T-cell (primary cell): ENCODE measurements at regions not wholly inside any gene's neighbourhood (a gene's known extent, or its start where the extent isn't known, plus 50 kb on each side); places are given as distances from the start of the nearest gene placed in this dataset.

Source experiments
- ATAC-seq, 4 experiments: fragments of 200-7000 bp in 3 of 4; fragments of 150-1000 bp in 1 of 4; cut with Tn5 transposase; replicated peaks in 1 of 4; 1 replicate in 3 of 4; 2 replicates in 1 of 4; pipeline ENCODE4 v1.10.0; 2021; ENCODE audit warnings: moderate library complexity in 3 of 4, mild to moderate bottlenecking in 2 of 4, moderate number of reproducible peaks in 1 of 4
- CTCF ChIA-PET, 2 donors: fragments of 300-600 bp; sonication (Branson Sonifier 250); formaldehyde crosslinking; loops; one replicate each; lab custom pipeline; 2022; ENCODE audit warnings: antibody characterized with exemption in 2 of 2; lab: Charles Lee
- POLR2A ChIA-PET, 2 donors: fragments of 300-600 bp; sonication (Branson Sonifier 250); formaldehyde crosslinking; loops; one replicate each; lab custom pipeline; 2022; ENCODE audit warnings: antibody characterized with exemption in 2 of 2; lab: Charles Lee
- DNase-seq, 35 experiments: peaks; one replicate each; pipeline versions ENCODE4 v3.0.0 to v3.0.0-alpha.2; 2013 to 2023
- H3K27ac ChIP-seq: one replicate; pipeline ENCODE4 v1.5.1; 2013; ENCODE audit warnings: low read length
- H3K27me3 ChIP-seq, 2 experiments: replicated peaks in 1 of 2; 1 replicate in 1 of 2; 2 replicates in 1 of 2; pipeline versions ENCODE4 v1.6.1 to v1.7.0; 2013; ENCODE audit warnings: low read length in 1 of 2, mixed read lengths in 1 of 2; ENCODE audit not compliant: control insufficient read depth in 2 of 2, insufficient read depth in 2 of 2; ENCODE audit errors: extremely low read depth in 1 of 2
- H3K36me3 ChIP-seq, 2 donors: 1 replicate in 1 of 2; 2 replicates in 1 of 2; pipeline versions ENCODE4 v1.6.1 to v1.7.0; 2013; ENCODE audit warnings: low read length in 1 of 2; ENCODE audit not compliant: control insufficient read depth in 2 of 2, insufficient read depth in 1 of 2; ENCODE audit errors: extremely low read depth in 1 of 2
- H3K4me1 ChIP-seq, 2 experiments: 1 replicate in 1 of 2; 2 replicates in 1 of 2; pipeline versions ENCODE4 v1.6.1 to v1.7.0; 2013; ENCODE audit warnings: low read length in 2 of 2, mixed read lengths in 1 of 2; ENCODE audit not compliant: insufficient read depth in 2 of 2, control insufficient read depth in 1 of 2; ENCODE audit errors: extremely low read depth in 1 of 2
- H3K4me3 ChIP-seq, 2 donors: 1 replicate in 1 of 2; 2 replicates in 1 of 2; pipeline versions ENCODE4 v1.5.1 to v1.7.0; 2013; ENCODE audit warnings: mild to moderate bottlenecking in 2 of 2, low read length in 1 of 2, moderate library complexity in 1 of 2; ENCODE audit not compliant: control insufficient read depth in 1 of 2; ENCODE audit errors: extremely low read depth in 1 of 2
- H3K9me3 ChIP-seq: 2 replicates; pipeline ENCODE4 v1.7.0; 2013
- H3K27ac Mint-ChIP-seq, 2 donors: one replicate each; pipeline ENCODE4 v1.8.0; 2020 to 2021; ENCODE audit warnings: mild to moderate bottlenecking in 2 of 2, mixed read lengths in 2 of 2
- H3K27me3 Mint-ChIP-seq, 2 donors: one replicate each; pipeline ENCODE4 v1.8.0; 2021 to 2022; ENCODE audit warnings: mixed read lengths in 2 of 2
- H3K36me3 Mint-ChIP-seq: one replicate; pipeline ENCODE4 v1.8.0; 2021; ENCODE audit warnings: mixed read lengths
- H3K4me1 Mint-ChIP-seq, 3 donors: one replicate each; pipeline ENCODE4 v1.8.0; 2020 to 2022; ENCODE audit warnings: mixed read lengths in 3 of 3, mild to moderate bottlenecking in 1 of 3
- H3K4me3 Mint-ChIP-seq, 3 donors: one replicate each; pipeline ENCODE4 v1.8.0; 2020 to 2022; ENCODE audit warnings: mild to moderate bottlenecking in 3 of 3, mixed read lengths in 3 of 3, moderate library complexity in 3 of 3
- H3K9me3 Mint-ChIP-seq, 3 donors: one replicate each; pipeline ENCODE4 v1.8.0; 2020 to 2022; ENCODE audit warnings: mixed read lengths in 3 of 3
- WGBS: methylation state at CpG from one replicate; pipeline ENCODE4 v1.1.5; 2013; ENCODE audit warnings: missing lambda C conversion rate; ENCODE audit not compliant: insufficient coverage; 5-methylcytosine and 5-hydroxymethylcytosine counted together

DNA sequence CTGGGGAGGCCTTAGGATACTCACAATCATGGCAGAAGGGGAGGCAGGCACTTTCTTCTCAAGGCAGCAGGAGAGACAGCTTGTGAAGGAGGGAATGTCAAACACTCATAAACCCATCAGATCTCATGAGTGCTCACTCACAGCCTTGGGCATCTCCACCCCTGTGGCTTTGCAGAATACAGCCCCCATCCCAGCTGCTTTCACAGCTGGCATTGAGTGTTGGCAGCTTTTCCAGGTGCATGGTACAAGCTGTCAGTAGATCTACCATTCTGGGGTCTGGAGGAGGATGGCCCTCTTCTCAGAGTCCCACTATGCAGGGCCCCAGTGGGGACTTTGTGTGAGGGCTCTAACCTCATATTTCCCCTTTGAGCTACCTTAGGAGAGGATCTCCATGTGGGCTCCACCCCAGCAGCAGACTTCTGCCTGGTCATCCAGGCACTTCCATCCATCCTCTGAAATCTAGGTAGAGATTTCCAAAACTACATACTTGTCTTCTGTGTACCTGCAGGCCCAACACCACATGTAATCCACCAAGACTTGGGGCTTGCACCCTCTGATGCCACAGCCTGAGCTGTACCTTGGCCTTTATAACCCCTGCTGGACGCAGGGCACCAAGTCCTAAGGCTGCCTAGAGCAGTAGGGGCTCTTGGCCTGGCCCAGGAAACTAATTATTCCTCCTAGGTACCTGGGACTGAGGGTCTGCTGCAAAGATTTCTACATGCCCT is 404.2 kb upstream of the EPHA6 start:
- ATAC-seq: no peak
- no peaks in the 10 kb centered on the region for H3K27me3 ChIP-seq
- POLR2A ChIA-PET: no interaction called here
- DNase-seq: no peak
- no peaks in the 10 kb centered on the region for H3K4me1 ChIP-seq
- CTCF ChIA-PET: no interaction called here
- no peak overlapping the region for H3K4me3 ChIP-seq
- Mint-ChIP-seq H3K27me3 (no peaks in the 10 kb centered on the region), H3K4me3 (no peak overlapping the region), H3K36me3 (no peaks in the 10 kb centered on the region), H3K9me3 (peaks cover 10 to 13% (median 12%) of the 10 kb centered on the region in 3 donors), H3K27ac (no peak overlapping the region), H3K4me1 (no peaks in the 10 kb centered on the region)
- H3K36me3 ChIP-seq: no peaks in the 10 kb centered on the region
- H3K27ac ChIP-seq: no peak overlapping the region
- WGBS: 29% methylated on average over 1 of the region's 1 CpG
- peaks cover 5% of the 10 kb centered on the region for H3K9me3 ChIP-seq

GRCh38 chr3:96416549-96417255 is 397.7 kb upstream of the EPHA6 start:
- 85% methylated on average over 4 of the region's 5 CpGs for WGBS
- Histone ChIP-seq H3K36me3 (no peaks in the 10 kb centered on the region), H3K27me3 (no peaks in the 10 kb centered on the region), H3K4me1 (no peaks in the 10 kb centered on the region), H3K27ac (no peak overlapping the region), H3K9me3 (peaks cover 3% of the 10 kb centered on the region), H3K4me3 (no peak overlapping the region)
- H3K27me3 Mint-ChIP-seq: no peaks in the 10 kb centered on the region
- ChIA-PET POLR2A (interaction anchor here in 1 of 2 donors (0.6 kb wide), 1 partner anchor 53 kb away, joined by 4 read pairs; no protein-coding TSS in a partner anchor), CTCF (no interaction called here)
- H3K27ac Mint-ChIP-seq: no peak overlapping the region
- ATAC-seq (no peak), DNase-seq (no peak)
- H3K4me1 Mint-ChIP-seq: no peaks in the 10 kb centered on the region
- no peak overlapping the region for H3K4me3 Mint-ChIP-seq
- no peaks in the 10 kb centered on the region for H3K36me3 Mint-ChIP-seq
- H3K9me3 Mint-ChIP-seq: peaks cover 0 to 6% (median 4%) of the 10 kb centered on the region in 3 donors

DNA sequence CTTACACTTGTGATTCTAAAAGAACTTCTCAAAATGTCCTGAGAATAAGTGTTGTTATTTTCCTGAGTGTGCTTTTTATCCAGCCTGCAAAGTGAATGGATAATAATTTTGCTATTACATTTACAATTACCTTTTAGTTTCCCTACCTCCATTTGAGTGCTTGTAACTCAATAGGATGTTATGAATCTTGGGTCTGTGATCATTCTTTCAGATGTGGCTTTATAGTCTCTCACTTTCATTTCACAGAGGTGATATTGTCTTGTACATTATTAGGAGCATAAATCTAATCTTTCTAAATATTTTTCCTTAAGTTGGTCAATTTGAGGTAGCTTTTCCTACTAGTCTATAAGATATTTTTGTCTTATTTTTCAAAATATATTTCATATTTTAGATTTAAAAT is 386.3 kb upstream of the EPHA6 start:
- no peak for DNase-seq
- Histone ChIP-seq H3K4me3 (no peak overlapping the region), H3K9me3 (no peaks in the 10 kb centered on the region), H3K4me1 (no peaks in the 10 kb centered on the region), H3K36me3 (no peaks in the 10 kb centered on the region), H3K27me3 (no peaks in the 10 kb centered on the region), H3K27ac (no peak overlapping the region)
- no peaks in the 10 kb centered on the region for H3K4me1 Mint-ChIP-seq
- H3K36me3 Mint-ChIP-seq: no peaks in the 10 kb centered on the region
- ATAC-seq: no peak
- ChIA-PET POLR2A (no interaction called here), CTCF (no interaction called here)
- no peaks in the 10 kb centered on the region for H3K27me3 Mint-ChIP-seq
- no peak overlapping the region for H3K4me3 Mint-ChIP-seq
- no peak overlapping the region for H3K27ac Mint-ChIP-seq
- H3K9me3 Mint-ChIP-seq: peaks cover 0 to 6% (median 0%) of the 10 kb centered on the region in 3 donors

GRCh38 chr3:96430079-96430478 is 384.3 kb upstream of the EPHA6 start:
- H3K27me3 ChIP-seq: no peaks in the 10 kb centered on the region
- Mint-ChIP-seq H3K9me3 (peaks cover 0 to 3% (median 0%) of the 10 kb centered on the region in 3 donors), H3K4me3 (no peak overlapping the region), H3K36me3 (no peaks in the 10 kb centered on the region), H3K4me1 (no peaks in the 10 kb centered on the region), H3K27me3 (no peaks in the 10 kb centered on the region), H3K27ac (no peak overlapping the region)
- WGBS: no CpG with 5 or more reads among the region's 2 CpGs
- no peaks in the 10 kb centered on the region for H3K4me1 ChIP-seq
- H3K27ac ChIP-seq: no peak overlapping the region
- H3K36me3 ChIP-seq: no peaks in the 10 kb centered on the region
- H3K4me3 ChIP-seq: no peak overlapping the region
- ATAC-seq (no peak), DNase-seq (no peak)
- no peaks in the 10 kb centered on the region for H3K9me3 ChIP-seq
- ChIA-PET POLR2A (no interaction called here), CTCF (no interaction called here)

DNA sequence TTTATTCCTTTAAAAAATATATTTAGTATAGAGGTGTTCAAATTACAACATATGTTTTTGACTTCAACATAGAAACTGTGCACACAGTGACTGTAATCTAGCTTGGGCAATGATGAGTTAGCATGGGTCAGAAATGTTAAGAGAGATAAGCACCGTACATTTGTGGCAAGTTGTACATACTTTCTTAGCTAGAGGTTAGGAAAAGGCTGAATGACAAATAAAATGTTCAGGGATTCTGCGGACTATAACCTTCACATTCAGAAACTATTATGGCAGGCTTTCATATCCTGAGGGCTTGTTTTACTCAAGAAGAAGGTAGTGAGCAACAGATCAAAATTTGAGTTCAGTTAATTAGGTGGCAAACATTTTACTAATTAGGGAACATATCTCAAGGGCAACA is 379.7 kb upstream of the EPHA6 start:
- Mint-ChIP-seq H3K4me1 (no peaks in the 10 kb centered on the region), H3K4me3 (no peak overlapping the region), H3K27me3 (no peaks in the 10 kb centered on the region), H3K27ac (no peak overlapping the region), H3K9me3 (peaks cover 0 to 8% (median 4%) of the 10 kb centered on the region in 3 donors), H3K36me3 (no peaks in the 10 kb centered on the region)
- H3K4me1 ChIP-seq: no peaks in the 10 kb centered on the region
- no peaks in the 10 kb centered on the region for H3K27me3 ChIP-seq
- POLR2A ChIA-PET: no interaction called here
- CTCF ChIA-PET: no interaction called here
- H3K9me3 ChIP-seq: no peaks in the 10 kb centered on the region
- H3K27ac ChIP-seq: no peak overlapping the region
- H3K36me3 ChIP-seq: no peaks in the 10 kb centered on the region
- DNase-seq (no peak), ATAC-seq (no peak)
- 60% methylated on average over 1 of the region's 2 CpGs for WGBS
- H3K4me3 ChIP-seq: no peak overlapping the region

DNA sequence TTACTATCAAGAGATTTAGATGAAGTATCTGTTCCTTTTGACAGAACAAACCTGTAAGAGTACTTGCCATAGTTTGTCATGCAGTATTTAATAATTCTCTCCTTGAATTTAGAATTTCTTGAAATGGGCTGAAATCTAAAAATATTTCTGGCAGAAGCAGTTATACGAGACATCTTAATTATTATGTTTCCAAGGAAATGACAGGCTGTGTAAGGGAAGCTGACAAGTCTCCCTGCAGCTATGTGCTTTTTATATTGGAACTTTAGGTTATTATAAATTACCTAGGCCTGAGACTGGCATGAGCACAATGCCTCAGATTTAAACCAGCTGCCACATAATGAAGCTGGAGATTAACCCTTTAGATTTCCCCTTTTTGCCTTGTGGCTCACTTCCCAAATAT is 365.0 kb upstream of the EPHA6 start:
- POLR2A ChIA-PET: no interaction called here
- DNase-seq (no peak), ATAC-seq (no peak)
- Histone ChIP-seq H3K9me3 (peaks cover 5% of the 10 kb centered on the region), H3K27ac (no peak overlapping the region), H3K27me3 (no peaks in the 10 kb centered on the region), H3K4me1 (no peaks in the 10 kb centered on the region), H3K36me3 (no peaks in the 10 kb centered on the region), H3K4me3 (no peak overlapping the region)
- H3K9me3 Mint-ChIP-seq: peaks cover 6 to 13% (median 10%) of the 10 kb centered on the region in 3 donors
- CTCF ChIA-PET: no interaction called here
- no CpG with 5 or more reads among the region's 1 CpG for WGBS
- H3K4me3 Mint-ChIP-seq: no peak overlapping the region
- no peaks in the 10 kb centered on the region for H3K36me3 Mint-ChIP-seq
- no peaks in the 10 kb centered on the region for H3K27me3 Mint-ChIP-seq
- no peak overlapping the region for H3K27ac Mint-ChIP-seq
- no peaks in the 10 kb centered on the region for H3K4me1 Mint-ChIP-seq
